RWPE2 (cell line): ENCODE measurements at regions not wholly inside any gene's neighbourhood (a gene's known extent, or its start where the extent isn't known, plus 50 kb on each side); places are given as distances from the start of the nearest gene placed in this dataset.
A peak's percentile ranks its signal among the peaks of the same experiment; 100 is the strongest.
"Not testable (repeated sequence)": the region's sequence is repeated elsewhere in the genome, so short reads cannot be mapped to it uniquely, and the experiment has no call there.

Experiments
- ATAC-seq: fragments of 200-7000 bp; cut with Tn5 transposase; 3 replicates; pipeline ENCODE4 v1.9.1; 2021; ENCODE audit warnings: low read depth
- DNase-seq: peaks from one replicate; pipeline ENCODE4 v3.0.0-alpha.2; 2020; ENCODE audit warnings: low spot score
- H3K27ac ChIP-seq: fragments of 450-650 bp; 2 replicates; pipeline ENCODE4 v1.5.1; 2017; ENCODE audit warnings: mild to moderate bottlenecking; ENCODE audit not compliant: poor library complexity, severe bottlenecking
- H3K27me3 ChIP-seq: fragments of 250-450 bp; sonication (Bioruptor Pico); 2 replicates; pipeline ENCODE4 v1.5.1; 2021; ENCODE audit warnings: mild to moderate bottlenecking, moderate library complexity; ENCODE audit not compliant: insufficient read depth, poor library complexity, severe bottlenecking
- H3K36me3 ChIP-seq: fragments of 250-450 bp; sonication (Bioruptor Pico); 2 replicates; pipeline ENCODE4 v1.5.1; 2020; ENCODE audit warnings: low read depth, mild to moderate bottlenecking, moderate library complexity
- H3K4me1 ChIP-seq: fragments of 250-450 bp; sonication (Bioruptor Pico); 2 replicates; pipeline ENCODE4 v1.5.1; 2021; ENCODE audit warnings: mild to moderate bottlenecking, moderate library complexity; ENCODE audit not compliant: insufficient read depth, poor library complexity, severe bottlenecking
- H3K4me3 ChIP-seq: fragments of 250-450 bp; sonication (Bioruptor Pico); 2 replicates; pipeline ENCODE4 v1.5.1; 2021; ENCODE audit warnings: mild to moderate bottlenecking, moderate library complexity; ENCODE audit not compliant: severe bottlenecking
- H3K9me3 ChIP-seq: fragments of 250-450 bp; sonication (Bioruptor Pico); 2 replicates; pipeline ENCODE4 v1.5.1; 2021; ENCODE audit warnings: mild to moderate bottlenecking, moderate library complexity; ENCODE audit not compliant: severe bottlenecking
- TF ChIP-seq, protein P1 (sequence below): fragments of 450-650 bp; IDR thresholded peaks from one replicate; pipeline ENCODE4 v1.5.1; 2017; ENCODE audit warnings: mild to moderate bottlenecking, moderate library complexity; ENCODE audit not compliant: poor library complexity, severe bottlenecking

DNA sequence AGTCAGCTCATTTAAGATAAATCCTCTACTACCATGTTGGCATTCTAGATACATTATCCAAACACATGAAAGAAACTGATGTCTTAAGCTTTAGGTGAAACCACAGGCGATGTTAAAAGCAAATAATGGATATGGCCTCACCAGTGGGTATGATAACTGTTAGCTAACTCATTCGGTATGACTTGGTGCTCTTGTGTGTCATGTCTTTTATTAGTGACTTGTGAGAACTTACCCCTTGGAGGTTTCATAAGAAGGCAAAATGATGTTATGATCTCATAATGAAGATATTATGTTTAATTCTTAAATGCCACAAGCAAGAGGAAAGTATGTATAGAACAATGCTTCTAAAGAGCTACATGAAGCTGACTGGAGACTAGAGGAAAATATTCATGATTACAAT, 1227.0 kb downstream of the EFNA5 start:
- no peak for DNase-seq
- ATAC-seq: no peak
- Histone ChIP-seq H3K4me1 (no peaks in the 10 kb centered on the region), H3K27ac (no peak overlapping the region), H3K27me3 (no peaks in the 10 kb centered on the region), H3K36me3 (no peaks in the 10 kb centered on the region), H3K9me3 (no peaks in the 10 kb centered on the region), H3K4me3 (no peak overlapping the region)
- TF ChIP-seq, protein P1, sequence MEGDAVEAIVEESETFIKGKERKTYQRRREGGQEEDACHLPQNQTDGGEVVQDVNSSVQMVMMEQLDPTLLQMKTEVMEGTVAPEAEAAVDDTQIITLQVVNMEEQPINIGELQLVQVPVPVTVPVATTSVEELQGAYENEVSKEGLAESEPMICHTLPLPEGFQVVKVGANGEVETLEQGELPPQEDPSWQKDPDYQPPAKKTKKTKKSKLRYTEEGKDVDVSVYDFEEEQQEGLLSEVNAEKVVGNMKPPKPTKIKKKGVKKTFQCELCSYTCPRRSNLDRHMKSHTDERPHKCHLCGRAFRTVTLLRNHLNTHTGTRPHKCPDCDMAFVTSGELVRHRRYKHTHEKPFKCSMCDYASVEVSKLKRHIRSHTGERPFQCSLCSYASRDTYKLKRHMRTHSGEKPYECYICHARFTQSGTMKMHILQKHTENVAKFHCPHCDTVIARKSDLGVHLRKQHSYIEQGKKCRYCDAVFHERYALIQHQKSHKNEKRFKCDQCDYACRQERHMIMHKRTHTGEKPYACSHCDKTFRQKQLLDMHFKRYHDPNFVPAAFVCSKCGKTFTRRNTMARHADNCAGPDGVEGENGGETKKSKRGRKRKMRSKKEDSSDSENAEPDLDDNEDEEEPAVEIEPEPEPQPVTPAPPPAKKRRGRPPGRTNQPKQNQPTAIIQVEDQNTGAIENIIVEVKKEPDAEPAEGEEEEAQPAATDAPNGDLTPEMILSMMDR: no peak

DNA sequence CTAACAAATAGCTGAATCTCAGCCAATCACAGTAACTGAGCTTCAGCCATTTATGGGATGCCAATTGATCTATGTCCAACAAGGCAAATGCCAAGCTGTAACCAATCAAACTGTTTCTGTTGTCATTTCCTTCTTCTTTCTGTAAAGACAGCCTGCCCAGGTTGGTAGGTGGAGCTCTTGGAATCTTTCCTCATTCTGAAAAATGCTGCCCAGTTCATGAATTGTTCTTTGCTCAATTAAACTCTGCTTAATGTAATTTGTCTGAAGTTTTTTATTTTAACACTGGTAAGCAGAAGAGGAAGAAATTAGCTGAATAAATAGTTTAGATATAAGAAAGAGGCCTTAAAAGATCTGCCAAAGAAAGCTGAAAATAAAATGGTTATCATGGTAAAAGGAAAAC, 1235.6 kb downstream of the EFNA5 start:
- Histone ChIP-seq H3K27ac (no peak overlapping the region), H3K36me3 (no peaks in the 10 kb centered on the region), H3K4me1 (no peaks in the 10 kb centered on the region), H3K4me3 (no peak overlapping the region), H3K9me3 (no peaks in the 10 kb centered on the region), H3K27me3 (no peaks in the 10 kb centered on the region)
- ATAC-seq: no peak
- no peak for DNase-seq
- TF ChIP-seq, protein P1: no peak

DNA sequence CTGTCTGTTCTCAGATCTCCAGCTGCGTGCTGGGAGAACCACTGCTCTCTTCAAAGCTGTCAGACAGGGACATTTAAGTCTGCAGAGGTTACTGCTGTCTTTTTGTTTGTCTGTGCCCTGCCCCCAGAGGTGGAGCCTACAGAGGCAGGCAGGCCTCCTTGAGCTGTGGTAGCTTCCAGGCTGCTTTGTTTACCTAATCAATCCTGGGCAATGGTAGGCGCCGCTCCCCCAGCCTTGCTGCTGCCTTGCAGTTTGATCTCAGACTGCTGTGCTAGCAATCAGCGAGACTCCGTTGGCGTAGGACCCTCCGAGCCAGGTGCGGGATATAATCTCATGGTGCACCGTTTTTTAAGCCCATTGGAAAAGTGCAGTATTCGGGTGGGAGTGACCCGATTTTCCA, 1240.0 kb downstream of the EFNA5 start:
- H3K4me1 ChIP-seq, ATAC-seq, H3K27me3 ChIP-seq, DNase-seq, H3K4me3 ChIP-seq, H3K27ac ChIP-seq, H3K36me3 ChIP-seq, H3K9me3 ChIP-seq: not testable (repeated sequence)

DNA sequence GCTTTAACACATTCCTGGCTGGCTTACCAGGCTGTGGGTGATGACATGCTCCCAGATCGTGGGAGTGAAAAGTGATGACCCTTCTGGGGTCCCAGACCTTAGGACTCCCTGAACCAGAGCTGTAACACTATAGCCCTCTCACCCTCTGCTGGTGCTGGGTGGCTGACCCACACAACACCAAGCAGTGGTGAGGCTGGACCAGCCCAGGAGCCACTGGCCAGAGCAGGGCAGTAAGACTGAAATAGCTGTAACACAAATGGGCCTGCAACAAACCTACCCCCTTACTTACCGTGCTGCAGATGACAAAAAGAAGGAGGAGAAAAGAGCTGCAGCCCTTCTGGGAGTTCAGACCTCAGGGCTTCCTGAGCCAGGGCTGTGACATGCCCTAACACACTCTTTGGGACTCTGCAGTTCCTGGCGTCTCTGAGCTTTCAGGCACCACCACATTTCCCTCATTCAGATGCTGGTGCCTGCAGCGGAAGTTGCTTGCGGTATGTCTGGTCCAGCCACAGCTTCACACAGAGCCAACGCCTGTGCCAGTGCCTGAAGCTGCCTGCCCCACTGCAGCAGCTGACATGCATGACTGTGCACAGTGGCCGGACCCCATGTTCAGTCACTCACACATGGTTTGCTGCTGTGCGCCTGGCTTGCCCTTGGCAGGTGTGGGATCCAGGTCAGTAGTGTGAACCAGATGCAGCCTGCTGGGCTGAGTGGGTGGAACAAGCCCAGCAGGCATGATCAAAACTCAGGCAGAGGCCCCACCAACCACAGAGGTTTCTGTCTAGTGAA, 1247.4 kb downstream of the EFNA5 start:
- peak; percentile 34 for DNase-seq
- Histone ChIP-seq H3K4me3 (no peak overlapping the region), H3K36me3 (no peaks in the 10 kb centered on the region), H3K27ac (no peak overlapping the region), H3K4me1 (no peaks in the 10 kb centered on the region), H3K9me3 (no peaks in the 10 kb centered on the region), H3K27me3 (no peaks in the 10 kb centered on the region)
- TF ChIP-seq, protein P1: no peak
- peak; percentile 35; the same call in 2 of the 3 replicates for ATAC-seq

DNA sequence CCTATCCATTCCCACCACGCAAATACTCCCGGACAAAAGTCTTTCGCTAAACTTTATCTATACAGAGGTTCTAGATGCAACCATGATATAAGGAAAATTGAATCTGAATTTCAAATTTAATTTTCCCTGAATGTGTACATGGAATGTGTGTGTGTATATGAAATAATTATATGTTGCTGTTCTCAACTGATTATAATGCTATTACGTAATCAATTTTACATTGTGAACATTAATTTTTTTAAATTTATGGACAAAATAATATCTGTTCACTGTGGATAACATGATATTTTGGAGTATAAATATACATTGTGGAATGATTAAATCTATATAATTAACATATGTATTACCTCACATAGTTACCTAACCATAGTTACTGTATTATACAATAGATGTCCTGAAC, 1250.6 kb downstream of the EFNA5 start:
- no peak overlapping the region for H3K27ac ChIP-seq

More for the DNA sequence above, 1250.6 kb downstream of the EFNA5 start:
- no peaks in the 10 kb centered on the region for H3K36me3 ChIP-seq
- TF ChIP-seq, protein P1: no peak
- H3K27me3 ChIP-seq: no peaks in the 10 kb centered on the region
- no peak for DNase-seq
- no peak overlapping the region for H3K4me3 ChIP-seq
- no peaks in the 10 kb centered on the region for H3K4me1 ChIP-seq
- no peak for ATAC-seq
- H3K9me3 ChIP-seq: no peaks in the 10 kb centered on the region
